GM12878 (cell line): ENCODE measurements at regions not wholly inside any gene's neighbourhood (a gene's known extent, or its start where the extent isn't known, plus 50 kb on each side); places are given as distances from the start of the nearest gene placed in this dataset.

Experiments
- ATAC-seq: fragments of 200-7000 bp; cut with Tn5 transposase; 3 replicates; pipeline ENCODE4 v1.9.1; 2020; ENCODE audit warnings: mild to moderate bottlenecking, moderate library complexity
- BruUV-seq: library from RNA; stranded (reverse); fragments of 400-500 nt; replicated peaks from 2 replicates; lab custom pipeline; 2021; lab: Mats Ljungman, UMichigan
- CTCF ChIA-PET: fragments of 300-600 bp; sonication (Branson Sonifier 250); formaldehyde crosslinking; extraction: SDS; loops from one replicate; lab custom pipeline; 2021; ENCODE audit warnings: inconsistent platforms; lab: Yijun Ruan, JAX
- POLR2A ChIA-PET: fragments of 350-600 bp; formaldehyde crosslinking; extraction: SDS; loops from one replicate; lab custom pipeline; 2021; ENCODE audit warnings: inconsistent platforms; lab: Charles Lee
- RAD21 ChIA-PET: fragments of 300-600 bp; sonication (Branson Sonifier 250); formaldehyde crosslinking; loops from one replicate; lab custom pipeline; 2023; ENCODE audit warnings: antibody characterized with exemption; ENCODE audit not compliant: unreplicated experiment; lab: Charles Lee
- SMC1A ChIA-PET: fragments of 300-600 bp; sonication (Branson Sonifier 250); formaldehyde crosslinking; loops from one replicate; lab custom pipeline; 2023; ENCODE audit not compliant: unreplicated experiment, uncharacterized antibody; lab: Charles Lee
- DNase-seq: peaks from one replicate; pipeline ENCODE4 v3.0.0-alpha.2; 2011; ENCODE audit warnings: low read depth, low spot score
- FAIRE-seq: peaks from 3 replicates; lab custom pipeline; 2011; peaks lifted over from hg19 to GRCh38; lab: Jason Lieb, UNC
- H2AFZ ChIP-seq: 2 replicates; pipeline ENCODE4 v1.6.0; 2011; ENCODE audit warnings: low read depth, low read length, control low read depth; ENCODE audit not compliant: control insufficient read depth
- H3K27ac ChIP-seq: 2 replicates; pipeline ENCODE4 v1.5.1; 2011; ENCODE audit warnings: control low read depth; ENCODE audit not compliant: control insufficient read depth, insufficient read depth
- H3K27me3 ChIP-seq, 2 experiments: replicated peaks in 1 of 2; 2 replicates each; pipeline versions ENCODE4 v1.6.0 to v1.6.1; 2011; ENCODE audit warnings: low read length in 1 of 2; ENCODE audit not compliant: control insufficient read depth in 2 of 2, insufficient read depth in 2 of 2
- H3K36me3 ChIP-seq, 2 experiments: 2 replicates each; pipeline ENCODE4 v1.5.1; 2011; ENCODE audit warnings: low read length in 1 of 2; ENCODE audit not compliant: control insufficient read depth in 2 of 2, insufficient read depth in 2 of 2
- H3K4me1 ChIP-seq: 2 replicates; pipeline ENCODE4 v1.6.1; 2011; ENCODE audit warnings: mild to moderate bottlenecking, low read length, moderate library complexity, mixed read lengths; ENCODE audit not compliant: control insufficient read depth, insufficient read depth
- H3K4me2 ChIP-seq: 2 replicates; pipeline ENCODE4 v1.6.0; 2011; ENCODE audit warnings: control low read depth; ENCODE audit not compliant: control insufficient read depth, insufficient read depth
- H3K4me3 ChIP-seq: fragments of 200-600 bp; sonication (generic); 2 replicates; pipeline ENCODE4 v1.5.1; 2016
- H3K79me2 ChIP-seq: 2 replicates; pipeline ENCODE4 v1.6.0; 2011; ENCODE audit warnings: low read length; ENCODE audit not compliant: control insufficient read depth, insufficient read depth
- H3K9ac ChIP-seq: 2 replicates; pipeline ENCODE4 v1.8.0; 2011; ENCODE audit warnings: low read length, control low read depth, mixed read lengths; ENCODE audit not compliant: control insufficient read depth, insufficient read depth
- H3K9me3 ChIP-seq: replicated peaks from 3 replicates; pipeline ENCODE4 v1.5.1; 2011; ENCODE audit warnings: mild to moderate bottlenecking, low read length; ENCODE audit not compliant: control insufficient read depth, insufficient read depth
- H4K20me1 ChIP-seq: 2 replicates; pipeline ENCODE4 v1.6.0; 2011; ENCODE audit not compliant: control insufficient read depth, insufficient read depth
- ATF2 ChIP-seq: IDR thresholded peaks from 2 replicates; pipeline ENCODE4 v1.6.1; 2012; ENCODE audit warnings: low read length, inconsistent platforms
- BRCA1 ChIP-seq: IDR thresholded peaks from 2 replicates; pipeline ENCODE4 v1.6.1; 2011; ENCODE audit warnings: low read depth, low read length, improper control_type of control experiment
- FOXK2 ChIP-seq: fragments of 450-650 bp; IDR thresholded peaks from 2 replicates; pipeline ENCODE4 v1.6.1; 2017; ENCODE audit warnings: mild to moderate bottlenecking, moderate library complexity
- RUNX3 ChIP-seq: IDR thresholded peaks from 2 replicates; pipeline ENCODE4 v1.6.1; 2012; ENCODE audit warnings: low read length, inconsistent platforms
- SUZ12 ChIP-seq: fragments of 200-600 bp; sonication (generic); IDR thresholded peaks from one replicate; pipeline ENCODE4 v1.6.1; 2018; ENCODE audit warnings: antibody characterized with exemption, mild to moderate bottlenecking; ENCODE audit not compliant: unreplicated experiment
- ZNF24 ChIP-seq: fragments of 450-650 bp; IDR thresholded peaks from 2 replicates; pipeline ENCODE4 v1.6.1; 2017; ENCODE audit warnings: antibody characterized with exemption, mild to moderate bottlenecking
- ZSCAN29 ChIP-seq: fragments of 450-650 bp; IDR thresholded peaks from 2 replicates; pipeline ENCODE4 v1.6.1; 2017; ENCODE audit warnings: mild to moderate bottlenecking, moderate library complexity
- WGBS: methylation state at CpG from one replicate; pipeline ENCODE4 v1.1.6; 2016; ENCODE audit warnings: low lambda C conversion rate; ENCODE audit not compliant: insufficient replicate concordance, insufficient coverage; ENCODE audit errors: missing lambda C conversion rate; 5-methylcytosine and 5-hydroxymethylcytosine counted together
- in situ Hi-C: fragments of 300-500 bp; cut with MboI; formaldehyde crosslinking; loops from 9 replicates; pipeline ENCODE4 v1.14.3; 2018; ENCODE audit warnings: mixed read lengths
- intact Hi-C: fragments of 100-400 bp; cut with micrococcal nuclease; formaldehyde crosslinking; loops from one replicate; pipeline ENCODE4 v1.14.2; 2022; ENCODE audit not compliant: unreplicated experiment

- no peak overlapping the region for H3K27ac ChIP-seq
- ATAC-seq (no peak), FAIRE-seq (no peak), DNase-seq (no peak)
- no peaks in the 10 kb centered on the region; the same call in 2 of the 3 replicates for H3K9me3 ChIP-seq
- intact Hi-C loops (no loop called here), in situ Hi-C loops (no loop called here)
- ChIA-PET SMC1A (no interaction called here), POLR2A (no interaction called here), CTCF (interaction anchor here (1.0 kb wide), 1 partner anchor 51 kb away, joined by 3 read pairs; the partner anchor contains the start of gene IL6), RAD21 (no interaction called here)
- TF ChIP-seq ZSCAN29, result no peak
- no peak for TF ChIP-seq ATF2
- TF ChIP-seq SUZ12, result no peak
- peak; percentile 41; the same call in 1 of the 2 replicates for TF ChIP-seq RUNX3
- no peak for TF ChIP-seq BRCA1
- H3K9ac ChIP-seq, result no peak overlapping the region
- no TSS peak for BruUV-seq
- H3K4me1 ChIP-seq, result peaks cover 28% of the 10 kb centered on the region
- H3K36me3 ChIP-seq, result no peaks in the 10 kb centered on the region
- no peak overlapping the region for H2AFZ ChIP-seq
- WGBS, result 85% methylated on average over 2 of the region's 2 CpGs
- H4K20me1 ChIP-seq, result no peaks in the 10 kb centered on the region
- H3K4me2 ChIP-seq, result no peak overlapping the region
- H3K79me2 ChIP-seq, result no peaks in the 10 kb centered on the region
- no peaks in the 10 kb centered on the region; a peak in 1 of 4 replicates for H3K27me3 ChIP-seq
- no peak overlapping the region for H3K4me3 ChIP-seq
Measured at GRCh38 chr7:22675917-22676343, 51.1 kb upstream of the IL6 start.

GRCh38 chr7:22675421-22675820, 51.6 kb upstream of the IL6 start:
- BruUV-seq, result no TSS peak
- ATAC-seq (no peak), FAIRE-seq (no peak), DNase-seq (no peak)
- in situ Hi-C loops, result no loop called here
- H3K27ac ChIP-seq, result no peak overlapping the region
- ChIA-PET SMC1A (no interaction called here), CTCF (interaction anchor here (1.0 kb wide), 1 partner anchor 51 kb away, joined by 3 read pairs; the partner anchor contains the start of gene IL6), POLR2A (no interaction called here), RAD21 (no interaction called here)
- H3K36me3 ChIP-seq, result no peaks in the 10 kb centered on the region
- no peaks in the 10 kb centered on the region for H4K20me1 ChIP-seq
- H3K27me3 ChIP-seq, result no peaks in the 10 kb centered on the region; a peak in 1 of 4 replicates
- H3K9ac ChIP-seq, result no peak overlapping the region
- H3K4me3 ChIP-seq, result no peak overlapping the region
- WGBS, result 60% methylated on average over 5 of the region's 5 CpGs
- H3K4me2 ChIP-seq, result no peak overlapping the region
- no peaks in the 10 kb centered on the region for H3K79me2 ChIP-seq
- intact Hi-C loops, result no loop called here
- no peaks in the 10 kb centered on the region; the same call in 2 of the 3 replicates for H3K9me3 ChIP-seq
- H2AFZ ChIP-seq, result no peak overlapping the region
- peaks cover 28% of the 10 kb centered on the region for H3K4me1 ChIP-seq
- no peak for TF ChIP-seq ZNF24
- TF ChIP-seq FOXK2, result no peak
